DND-41 (cell line): ENCODE measurements at regions not wholly inside any gene's neighbourhood (a gene's known extent, or its start where the extent isn't known, plus 50 kb on each side); places are given as distances from the start of the nearest gene placed in this dataset.
"Not testable (repeated sequence)": the region's sequence is repeated elsewhere in the genome, so short reads cannot be mapped to it uniquely, and the experiment has no call there.

Experiments
- ATAC-seq: fragments of 200-7000 bp; cut with Tn5 transposase; 3 replicates; pipeline ENCODE4 v1.9.1; 2021; ENCODE audit warnings: low read depth; ENCODE audit not compliant: insufficient read depth
- DNase-seq: peaks from one replicate; pipeline ENCODE4 v3.0.0-alpha.2; 2020
- H2AFZ ChIP-seq: 2 replicates; pipeline ENCODE4 v1.6.0; 2012; ENCODE audit warnings: low read depth, low read length
- H3K27ac ChIP-seq: 2 replicates; pipeline ENCODE4 v1.5.1; 2012; ENCODE audit warnings: low read length, inconsistent platforms
- H3K27me3 ChIP-seq: fragments of 200-600 bp; sonication (generic); 2 replicates; pipeline ENCODE4 v1.6.0; 2012; ENCODE audit warnings: low read length, mild to moderate bottlenecking, inconsistent platforms; ENCODE audit not compliant: insufficient read depth, poor library complexity
- H3K36me3 ChIP-seq: 2 replicates; pipeline ENCODE4 v1.5.1; 2012; ENCODE audit warnings: low read length, inconsistent platforms; ENCODE audit not compliant: insufficient read depth
- H3K4me1 ChIP-seq: 2 replicates; pipeline ENCODE4 v1.5.1; 2012; ENCODE audit warnings: mild to moderate bottlenecking, low read length; ENCODE audit not compliant: insufficient read depth
- H3K4me2 ChIP-seq: 2 replicates; pipeline ENCODE4 v1.6.0; 2012; ENCODE audit warnings: mild to moderate bottlenecking, moderate library complexity, low read length, inconsistent platforms; ENCODE audit not compliant: insufficient read depth
- H3K4me3 ChIP-seq, 2 experiments: fragments of 200-600 bp in 1 of 2; shearing (Covaris generic) in 1 of 2; 2 replicates each; pipeline ENCODE4 v1.5.1; 2012 to 2016; ENCODE audit warnings: inconsistent platforms in 2 of 2, low read length in 2 of 2, mild to moderate bottlenecking in 2 of 2, low read depth in 1 of 2, moderate library complexity in 1 of 2
- H3K79me2 ChIP-seq: 2 replicates; pipeline ENCODE4 v1.6.0; 2012; ENCODE audit warnings: low read length, inconsistent platforms; ENCODE audit not compliant: insufficient read depth
- H3K9ac ChIP-seq: 2 replicates; pipeline ENCODE4 v1.6.0; 2012; ENCODE audit warnings: low read depth, mild to moderate bottlenecking, inconsistent platforms, low read length, moderate library complexity
- H3K9me3 ChIP-seq: 2 replicates; pipeline ENCODE4 v1.5.1; 2012; ENCODE audit warnings: low read length, moderate library complexity, mild to moderate bottlenecking, inconsistent platforms; ENCODE audit not compliant: insufficient read depth, severe bottlenecking
- H4K20me1 ChIP-seq: 2 replicates; pipeline ENCODE4 v1.6.0; 2012; ENCODE audit warnings: low read length; ENCODE audit not compliant: insufficient read depth
- EZH2 ChIP-seq: IDR thresholded peaks from 3 replicates; pipeline ENCODE4 v1.6.1; 2012; ENCODE audit warnings: borderline replicate concordance, low read depth, mild to moderate bottlenecking, moderate library complexity, low read length, inconsistent platforms; ENCODE audit not compliant: severe bottlenecking
- TF ChIP-seq, protein P1 (sequence below): IDR thresholded peaks from 2 replicates; pipeline ENCODE4 v1.5.1; 2012; ENCODE audit warnings: borderline replicate concordance, low read length, moderate library complexity, mild to moderate bottlenecking; ENCODE audit not compliant: poor library complexity, severe bottlenecking; ENCODE audit errors: extremely low read depth

GRCh38 chr14:37693420-37693819 is 98.0 kb downstream of the TTC6 start:
- H3K79me2 ChIP-seq, H3K4me3 ChIP-seq, H3K4me1 ChIP-seq, DNase-seq, H3K27ac ChIP-seq, H2AFZ ChIP-seq, H3K9me3 ChIP-seq, H3K9ac ChIP-seq, H3K4me2 ChIP-seq, H3K27me3 ChIP-seq, ATAC-seq, H4K20me1 ChIP-seq, H3K36me3 ChIP-seq: not testable (repeated sequence)

- H3K36me3 ChIP-seq: no peaks in the 10 kb centered on the region
- TF ChIP-seq, protein P1, sequence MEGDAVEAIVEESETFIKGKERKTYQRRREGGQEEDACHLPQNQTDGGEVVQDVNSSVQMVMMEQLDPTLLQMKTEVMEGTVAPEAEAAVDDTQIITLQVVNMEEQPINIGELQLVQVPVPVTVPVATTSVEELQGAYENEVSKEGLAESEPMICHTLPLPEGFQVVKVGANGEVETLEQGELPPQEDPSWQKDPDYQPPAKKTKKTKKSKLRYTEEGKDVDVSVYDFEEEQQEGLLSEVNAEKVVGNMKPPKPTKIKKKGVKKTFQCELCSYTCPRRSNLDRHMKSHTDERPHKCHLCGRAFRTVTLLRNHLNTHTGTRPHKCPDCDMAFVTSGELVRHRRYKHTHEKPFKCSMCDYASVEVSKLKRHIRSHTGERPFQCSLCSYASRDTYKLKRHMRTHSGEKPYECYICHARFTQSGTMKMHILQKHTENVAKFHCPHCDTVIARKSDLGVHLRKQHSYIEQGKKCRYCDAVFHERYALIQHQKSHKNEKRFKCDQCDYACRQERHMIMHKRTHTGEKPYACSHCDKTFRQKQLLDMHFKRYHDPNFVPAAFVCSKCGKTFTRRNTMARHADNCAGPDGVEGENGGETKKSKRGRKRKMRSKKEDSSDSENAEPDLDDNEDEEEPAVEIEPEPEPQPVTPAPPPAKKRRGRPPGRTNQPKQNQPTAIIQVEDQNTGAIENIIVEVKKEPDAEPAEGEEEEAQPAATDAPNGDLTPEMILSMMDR: no peak
- TF ChIP-seq EZH2: no peak
These were observed 100.4 kb downstream of the TTC6 start for GRCh38 chr14:37695866-37696265.

GRCh38 chr14:37697489-37698121 is 102.2 kb downstream of the TTC6 start:
- Histone ChIP-seq H3K36me3 (no peaks in the 10 kb centered on the region), H3K9ac (no peak overlapping the region), H3K9me3 (no peaks in the 10 kb centered on the region), H2AFZ (no peak overlapping the region), H3K27me3 (no peaks in the 10 kb centered on the region), H4K20me1 (no peaks in the 10 kb centered on the region), H3K79me2 (no peaks in the 10 kb centered on the region), H3K4me1 (no peaks in the 10 kb centered on the region), H3K4me2 (no peak overlapping the region), H3K4me3 (no peak overlapping the region), H3K27ac (no peak overlapping the region)
- no peak for TF ChIP-seq EZH2
- TF ChIP-seq, protein P1: no peak
- ATAC-seq (no peak), DNase-seq (no peak)

More at GRCh38 chr14:37695866-37696265, 100.4 kb downstream of the TTC6 start:
- Histone ChIP-seq H4K20me1 (no peaks in the 10 kb centered on the region), H3K9me3 (no peaks in the 10 kb centered on the region), H3K27me3 (no peaks in the 10 kb centered on the region), H2AFZ (no peak overlapping the region), H3K9ac (no peak overlapping the region), H3K27ac (no peak overlapping the region), H3K4me3 (no peak overlapping the region), H3K4me1 (no peaks in the 10 kb centered on the region), H3K79me2 (no peaks in the 10 kb centered on the region), H3K4me2 (no peak overlapping the region)
- ATAC-seq (no peak), DNase-seq (no peak)

DNA sequence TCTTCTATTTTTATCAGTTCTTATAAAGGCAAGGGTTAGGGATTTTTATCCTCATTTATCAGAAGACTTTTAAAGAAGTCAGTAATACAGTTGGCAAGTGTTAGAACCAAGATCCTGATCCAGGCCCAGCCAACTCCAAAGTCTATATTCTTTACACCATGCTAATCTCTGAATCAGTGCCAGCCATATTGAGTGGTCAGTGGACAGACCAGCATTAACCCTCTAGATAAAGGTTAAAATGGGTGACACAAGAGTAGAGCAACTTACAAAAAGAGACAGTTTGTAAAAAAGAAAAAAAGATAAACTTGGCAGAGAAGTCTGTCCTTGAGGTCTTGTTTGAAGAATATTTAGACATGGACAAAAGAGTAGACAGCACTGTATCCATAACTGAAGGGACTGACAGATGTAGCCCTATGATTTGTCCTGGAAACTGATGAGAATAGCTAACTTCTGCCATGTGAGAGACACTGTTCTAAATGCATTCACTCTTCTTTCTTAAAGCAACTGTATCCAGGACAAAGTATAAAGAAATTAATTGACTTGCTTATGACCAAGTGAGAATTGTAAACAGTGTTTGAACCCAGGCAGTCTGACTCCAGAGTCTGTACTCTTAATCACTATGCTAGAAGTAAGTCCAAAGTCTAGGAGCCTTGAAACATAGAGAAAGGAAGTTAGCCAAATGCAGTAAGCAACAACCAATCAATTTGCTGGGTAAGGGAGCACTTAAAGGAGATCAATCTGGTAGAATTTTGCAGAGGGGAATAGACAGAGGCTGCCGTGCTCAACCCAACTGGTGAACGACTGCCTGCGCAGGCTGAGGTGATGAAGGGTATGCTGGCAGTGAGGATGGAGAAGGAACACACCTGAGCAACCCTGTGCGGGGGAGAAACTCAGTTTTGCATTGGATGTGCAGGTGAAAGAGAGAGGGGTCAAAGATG is 103.7 kb downstream of the TTC6 start:
- no peak for ATAC-seq
- Histone ChIP-seq H4K20me1 (no peaks in the 10 kb centered on the region), H3K27me3 (no peaks in the 10 kb centered on the region), H3K4me3 (no peak overlapping the region), H3K36me3 (no peaks in the 10 kb centered on the region), H3K27ac (no peak overlapping the region), H3K79me2 (no peaks in the 10 kb centered on the region), H3K9ac (no peak overlapping the region), H3K4me1 (no peaks in the 10 kb centered on the region), H3K4me2 (no peak overlapping the region), H3K9me3 (no peaks in the 10 kb centered on the region), H2AFZ (no peak overlapping the region)
- TF ChIP-seq, protein P1: no peak
- TF ChIP-seq EZH2: no peak
- no peak for DNase-seq
